HG03378 (cell line): ENCODE measurements at regions not wholly inside any gene's neighbourhood (a gene's known extent, or its start where the extent isn't known, plus 50 kb on each side); places are given as distances from the start of the nearest gene placed in this dataset.

ENCODE experiments used
- ATAC-seq: cut with Tn5 transposase; IDR thresholded peaks from one replicate; pipeline ENCODE4 v1.9.1; 2021; ENCODE audit warnings: mild to moderate bottlenecking, moderate library complexity; ENCODE audit not compliant: unreplicated experiment

GRCh38 chr1:173128742-173129141 lies 78.0 kb upstream of the TNFSF18 start:
- no peak for ATAC-seq

GRCh38 chr1:173127369-173128307 lies 76.9 kb upstream of the TNFSF18 start:
- ATAC-seq, result no peak

- no peak for ATAC-seq
Observed at GRCh38 chr1:173126421-173126820, 75.7 kb upstream of the TNFSF18 start.

GRCh38 chr1:173122958-173123852 lies 72.5 kb upstream of the TNFSF18 start:
- no peak for ATAC-seq

GRCh38 chr1:173122344-173122935 lies 71.7 kb upstream of the TNFSF18 start:
- no peak for ATAC-seq

GRCh38 chr1:173118404-173118803 lies 67.7 kb upstream of the TNFSF18 start:
- ATAC-seq, result no peak

- no peak for ATAC-seq
Observed at GRCh38 chr1:173117761-173118160, 67.0 kb upstream of the TNFSF18 start.

GRCh38 chr1:173117108-173117633 lies 66.4 kb upstream of the TNFSF18 start:
- ATAC-seq, result no peak

GRCh38 chr1:173114346-173114745 lies 63.6 kb upstream of the TNFSF18 start:
- ATAC-seq, result no peak

- no peak for ATAC-seq
Observed at GRCh38 chr1:173113015-173113741, 62.4 kb upstream of the TNFSF18 start.

- peak; percentile 95 for ATAC-seq
Observed at GRCh38 chr1:173112129-173112528, 61.4 kb upstream of the TNFSF18 start.

- no peak for ATAC-seq
Observed at GRCh38 chr1:173107696-173108095, 57.0 kb upstream of the TNFSF18 start.

- no peak for ATAC-seq
Observed at GRCh38 chr1:173103006-173103405, 52.3 kb upstream of the TNFSF18 start.

- no peak for ATAC-seq
Observed at GRCh38 chr1:173101589-173101988, 50.8 kb upstream of the TNFSF18 start.

GRCh38 chr1:173100476-173101107 lies 49.9 kb upstream of the TNFSF18 start:
- no peak for ATAC-seq
